HEK293 (cell line): ENCODE measurements at regions not wholly inside any gene's neighbourhood (a gene's known extent, or its start where the extent isn't known, plus 50 kb on each side); places are given as distances from the start of the nearest gene placed in this dataset.

Experiments used
- CTCF ChIA-PET: fragments of 350-600 bp; formaldehyde crosslinking; extraction: SDS; loops from one replicate; lab custom pipeline; 2021; ENCODE audit warnings: antibody characterized with exemption; lab: Yijun Ruan, JAX
- POLR2A ChIA-PET: fragments of 300-600 bp; formaldehyde crosslinking; extraction: SDS; loops from one replicate; lab custom pipeline; 2020; ENCODE audit warnings: antibody characterized with exemption, inconsistent platforms; lab: Yijun Ruan, JAX
- H3K27ac ChIP-seq: fragments of 200-500 bp; sonication (Bioruptor generic); 2 replicates; pipeline ENCODE4 v1.5.1; 2014; ENCODE audit warnings: low read depth, low read length, control low read depth, inconsistent platforms; ENCODE audit errors: extremely low read depth
- H3K36me3 ChIP-seq, 2 experiments: fragments of 200-500 bp in 1 of 2; sonication (Bioruptor generic) in 1 of 2; 1 replicate in 1 of 2; 2 replicates in 1 of 2; pipeline ENCODE4 v1.5.1; 2014 to 2017; ENCODE audit warnings: inconsistent platforms in 2 of 2, low read length in 2 of 2; ENCODE audit not compliant: control insufficient read depth in 2 of 2, insufficient read depth in 1 of 2
- H3K4me1 ChIP-seq: fragments of 200-500 bp; sonication (Bioruptor generic); 2 replicates; pipeline ENCODE4 v1.5.1; 2014; ENCODE audit warnings: mild to moderate bottlenecking, low read length, inconsistent platforms; ENCODE audit not compliant: control insufficient read depth, insufficient read depth
- H3K4me3 ChIP-seq: 2 replicates; pipeline ENCODE4 v1.5.1; 2011; ENCODE audit warnings: low read depth, mild to moderate bottlenecking, control low read depth, low read length, moderate library complexity
- H3K9me3 ChIP-seq: fragments of 200-500 bp; sonication (Bioruptor generic); 2 replicates; pipeline ENCODE4 v1.5.1; 2014; ENCODE audit warnings: low read depth, low read length, inconsistent platforms; ENCODE audit not compliant: control insufficient read depth, insufficient read depth
- CTCF ChIP-seq: fragments of 450-650 bp; formaldehyde crosslinking; IDR thresholded peaks from 2 replicates; pipeline ENCODE4 v1.5.1; 2016; ENCODE audit warnings: missing biosample characterization, missing genetic modification characterization
- IKZF3 ChIP-seq: fragments of 450-650 bp; IDR thresholded peaks from 2 replicates; pipeline ENCODE4 v1.5.0; 2018; ENCODE audit warnings: missing biosample characterization, mild to moderate bottlenecking, missing genetic modification characterization, moderate library complexity
- MEIS1 ChIP-seq: sonication (generic); formaldehyde crosslinking; IDR thresholded peaks from 2 replicates; pipeline ENCODE4 v1.8.1; 2022; ENCODE audit warnings: missing genetic modification reagents, mild to moderate bottlenecking, borderline replicate concordance
- OSR2 ChIP-seq: fragments of 450-650 bp; formaldehyde crosslinking; IDR thresholded peaks from 2 replicates; pipeline ENCODE4 v1.5.1; 2016; ENCODE audit warnings: missing biosample characterization, missing genetic modification characterization
- SALL2 ChIP-seq: fragments of 450-650 bp; formaldehyde crosslinking; IDR thresholded peaks from 2 replicates; pipeline ENCODE4 v1.5.0; 2017; ENCODE audit warnings: missing biosample characterization, mild to moderate bottlenecking, missing genetic modification characterization, borderline replicate concordance
- SCRT1 ChIP-seq: fragments of 450-650 bp; formaldehyde crosslinking; IDR thresholded peaks from 2 replicates; pipeline ENCODE4 v1.5.1; 2016; ENCODE audit warnings: missing biosample characterization, missing genetic modification characterization, borderline replicate concordance
- SP7 ChIP-seq: fragments of 450-650 bp; formaldehyde crosslinking; IDR thresholded peaks from 2 replicates; pipeline ENCODE4 v1.5.1; 2016; ENCODE audit warnings: missing biosample characterization, missing genetic modification characterization
- ZBTB26 ChIP-seq: fragments of 450-650 bp; formaldehyde crosslinking; optimal IDR thresholded peaks from 2 replicates; pipeline ENCODE3; 2016; ENCODE audit warnings: missing biosample characterization, mild to moderate bottlenecking, missing genetic modification characterization
- ZFP69B ChIP-seq: fragments of 450-650 bp; formaldehyde crosslinking; IDR thresholded peaks from 2 replicates; pipeline ENCODE4 v1.5.1; 2016; ENCODE audit warnings: missing biosample characterization, missing genetic modification characterization
- ZIC2 ChIP-seq: fragments of 450-650 bp; formaldehyde crosslinking; IDR thresholded peaks from 2 replicates; pipeline ENCODE4 v1.5.1; 2016; ENCODE audit warnings: missing biosample characterization, missing genetic modification characterization
- ZNF121 ChIP-seq: fragments of 450-650 bp; formaldehyde crosslinking; IDR thresholded peaks from 2 replicates; pipeline ENCODE4 v1.5.1; 2016; ENCODE audit warnings: missing biosample characterization, missing genetic modification characterization
- ZNF169 ChIP-seq: fragments of 450-650 bp; formaldehyde crosslinking; IDR thresholded peaks from 2 replicates; pipeline ENCODE4 v1.5.1; 2016; ENCODE audit warnings: missing biosample characterization, missing genetic modification characterization
- ZNF2 ChIP-seq: fragments of 450-650 bp; formaldehyde crosslinking; IDR thresholded peaks from 2 replicates; pipeline ENCODE4 v1.5.1; 2016; ENCODE audit warnings: missing biosample characterization, missing genetic modification characterization
- ZNF211 ChIP-seq: fragments of 450-650 bp; formaldehyde crosslinking; IDR thresholded peaks from 2 replicates; pipeline ENCODE4 v1.5.1; 2016; ENCODE audit warnings: low read depth, missing biosample characterization, missing genetic modification characterization
- ZNF214 ChIP-seq: fragments of 450-650 bp; formaldehyde crosslinking; IDR thresholded peaks from 2 replicates; pipeline ENCODE4 v1.5.1; 2017; ENCODE audit warnings: missing biosample characterization, mild to moderate bottlenecking, missing genetic modification characterization, borderline replicate concordance
- ZNF266 ChIP-seq: fragments of 450-650 bp; formaldehyde crosslinking; IDR thresholded peaks from 2 replicates; pipeline ENCODE4 v1.5.1; 2016; ENCODE audit warnings: missing biosample characterization, missing genetic modification characterization, low read depth
- ZNF280D ChIP-seq: fragments of 450-650 bp; formaldehyde crosslinking; IDR thresholded peaks from 2 replicates; pipeline ENCODE4 v1.5.1; 2016; ENCODE audit warnings: missing biosample characterization, missing genetic modification characterization
- ZNF324 ChIP-seq: fragments of 450-650 bp; formaldehyde crosslinking; IDR thresholded peaks from 2 replicates; pipeline ENCODE4 v1.5.1; 2016; ENCODE audit warnings: missing biosample characterization, missing genetic modification characterization
- ZNF350 ChIP-seq: fragments of 450-650 bp; formaldehyde crosslinking; IDR thresholded peaks from 2 replicates; pipeline ENCODE4 v1.5.0; 2017; ENCODE audit warnings: missing biosample characterization, mild to moderate bottlenecking, missing genetic modification characterization
- ZNF354C ChIP-seq: fragments of 450-650 bp; formaldehyde crosslinking; IDR thresholded peaks from 2 replicates; pipeline ENCODE4 v1.5.1; 2016; ENCODE audit warnings: missing biosample characterization, missing genetic modification characterization, low read depth, borderline replicate concordance
- ZNF433 ChIP-seq: fragments of 450-650 bp; formaldehyde crosslinking; IDR thresholded peaks from 2 replicates; pipeline ENCODE4 v1.5.1; 2016; ENCODE audit warnings: missing biosample characterization, missing genetic modification characterization, low read depth
- ZNF473 ChIP-seq: fragments of 450-650 bp; formaldehyde crosslinking; IDR thresholded peaks from 2 replicates; pipeline ENCODE4 v1.5.1; 2017; ENCODE audit warnings: missing biosample characterization, missing genetic modification characterization
- ZNF544 ChIP-seq: fragments of 450-650 bp; formaldehyde crosslinking; IDR thresholded peaks from 2 replicates; pipeline ENCODE4 v1.5.0; 2017; ENCODE audit warnings: missing biosample characterization, missing genetic modification characterization
- ZNF571 ChIP-seq: fragments of 450-650 bp; formaldehyde crosslinking; IDR thresholded peaks from 2 replicates; pipeline ENCODE4 v1.5.0; 2017; ENCODE audit warnings: missing biosample characterization, missing genetic modification characterization
- ZNF585B ChIP-seq: fragments of 450-650 bp; formaldehyde crosslinking; IDR thresholded peaks from 2 replicates; pipeline ENCODE4 v1.5.1; 2016; ENCODE audit warnings: missing biosample characterization, missing genetic modification characterization
- ZNF629 ChIP-seq: fragments of 450-650 bp; formaldehyde crosslinking; IDR thresholded peaks from 2 replicates; pipeline ENCODE4 v1.5.1; 2017; ENCODE audit warnings: missing biosample characterization, missing genetic modification characterization
- ZNF639 ChIP-seq: fragments of 450-650 bp; formaldehyde crosslinking; IDR thresholded peaks from 2 replicates; pipeline ENCODE4 v1.5.1; 2016; ENCODE audit warnings: missing biosample characterization, missing genetic modification characterization
- ZNF654 ChIP-seq: fragments of 450-650 bp; formaldehyde crosslinking; IDR thresholded peaks from 2 replicates; pipeline ENCODE4 v1.5.1; 2016; ENCODE audit warnings: low read depth, missing biosample characterization, missing genetic modification characterization
- ZNF660 ChIP-seq: fragments of 450-650 bp; IDR thresholded peaks from 2 replicates; pipeline ENCODE4 v1.5.1; 2018; ENCODE audit warnings: missing biosample characterization, mild to moderate bottlenecking, missing genetic modification characterization
- ZNF776 ChIP-seq: fragments of 450-650 bp; formaldehyde crosslinking; IDR thresholded peaks from 2 replicates; pipeline ENCODE4 v1.5.0; 2017; ENCODE audit warnings: missing biosample characterization, missing genetic modification characterization, borderline replicate concordance
- ZNF791 ChIP-seq: fragments of 450-650 bp; formaldehyde crosslinking; IDR thresholded peaks from 2 replicates; pipeline ENCODE4 v1.5.1; 2016; ENCODE audit warnings: missing biosample characterization, missing genetic modification characterization
- ZSCAN16 ChIP-seq: fragments of 450-650 bp; formaldehyde crosslinking; IDR thresholded peaks from 2 replicates; pipeline ENCODE4 v1.5.1; 2016; ENCODE audit warnings: missing biosample characterization, missing genetic modification characterization
- ZSCAN23 ChIP-seq: fragments of 450-650 bp; formaldehyde crosslinking; IDR thresholded peaks from 2 replicates; pipeline ENCODE4 v1.5.1; 2016; ENCODE audit warnings: missing biosample characterization, missing genetic modification characterization
- ZSCAN30 ChIP-seq: fragments of 450-650 bp; IDR thresholded peaks from 2 replicates; pipeline ENCODE4 v1.5.1; 2018; ENCODE audit warnings: missing biosample characterization, mild to moderate bottlenecking, missing genetic modification characterization, moderate library complexity

GRCh38 chr15:79184465-79184892 is 93.9 kb upstream of the RASGRF1 start:
- ChIA-PET CTCF (interaction anchor here (0.5 to 13.6 kb wide), 85 partner anchors 9 to 1600 kb away, joined by 3 to 455 read pairs (median 5); partner anchors contain the start of genes CTSH and TMED3), POLR2A (interaction anchor here (1.0 kb wide), 1 partner anchor 9 kb away, joined by 3 read pairs; no protein-coding TSS in a partner anchor)
- no peaks in the 10 kb centered on the region for H3K9me3 ChIP-seq
- no peak overlapping the region for H3K4me3 ChIP-seq
- peak; percentile 94 for TF ChIP-seq ZNF2
- TF ChIP-seq SP7 (tag by site-specific recombination) = no peak
- no peak for TF ChIP-seq ZNF585B (tag by site-specific recombination)
- TF ChIP-seq ZNF354C (tag by site-specific recombination) = no peak
- TF ChIP-seq OSR2 = no peak
- no peak for TF ChIP-seq ZNF324
- no peak for TF ChIP-seq ZNF266 (tag by site-specific recombination)
- no peak for TF ChIP-seq ZNF121
- TF ChIP-seq ZNF629 (tag by site-specific recombination) = no peak
- no peak for TF ChIP-seq ZNF791 (tag by site-specific recombination)
- no peak for TF ChIP-seq ZNF280D
- TF ChIP-seq ZIC2 (tag by site-specific recombination) = no peak
- no peak for TF ChIP-seq ZNF211 (tag by site-specific recombination)
- TF ChIP-seq ZNF639 (tag by site-specific recombination) = no peak
- TF ChIP-seq ZFP69B (tag by site-specific recombination) = no peak
- no peak for TF ChIP-seq ZNF350 (tag by site-specific recombination)
- TF ChIP-seq ZSCAN23 (tag by site-specific recombination) = no peak
- TF ChIP-seq MEIS1 = no peak
- no peak for TF ChIP-seq ZNF544 (tag by site-specific recombination)
- TF ChIP-seq ZNF473 (tag by site-specific recombination) = no peak
- no peak for TF ChIP-seq ZSCAN16 (tag by site-specific recombination)
- no peak for TF ChIP-seq ZBTB26 (tag by site-specific recombination)
- no peak for TF ChIP-seq ZSCAN30 (tag by site-specific recombination)
- TF ChIP-seq ZNF776 (tag by site-specific recombination) = no peak
- TF ChIP-seq ZNF433 (tag by site-specific recombination) = no peak
- no peak for TF ChIP-seq SCRT1 (tag by site-specific recombination)
- TF ChIP-seq ZNF214 = no peak
- peak; percentile 74 for TF ChIP-seq ZNF654 (tag by site-specific recombination)
- TF ChIP-seq SALL2 = no peak
- peak; percentile 79 for TF ChIP-seq CTCF
- no peak for TF ChIP-seq ZNF571 (tag by site-specific recombination)
- no peak for TF ChIP-seq ZNF169 (tag by site-specific recombination)
- TF ChIP-seq IKZF3 = no peak
- TF ChIP-seq ZNF660 (tag by site-specific recombination) = peak; percentile 43; the same call in 1 of the 2 replicates
- H3K36me3 ChIP-seq = no peaks in the 10 kb centered on the region
- H3K4me1 ChIP-seq = peaks cover 3% of the 10 kb centered on the region
- H3K27ac ChIP-seq = no peak overlapping the region
